DOHH2 (cell line): ENCODE measurements at regions not wholly inside any gene's neighbourhood (a gene's known extent, or its start where the extent isn't known, plus 50 kb on each side); places are given as distances from the start of the nearest gene placed in this dataset.

Experiments used
- H3F3A ChIP-seq: fragments of 200-600 bp; sonication (generic), shearing (Covaris generic); 2 replicates; pipeline ENCODE4 v1.6.0; 2016; ENCODE audit warnings: antibody characterized with exemption, mild to moderate bottlenecking; ENCODE audit not compliant: control insufficient read depth, insufficient read depth
- H3K27ac ChIP-seq: fragments of 200-600 bp; sonication (generic); 2 replicates; pipeline ENCODE4 v1.5.1; 2014; ENCODE audit warnings: low read depth, mild to moderate bottlenecking, low read length, moderate library complexity
- H3K27me3 ChIP-seq: fragments of 200-600 bp; sonication (generic); 2 replicates; pipeline ENCODE4 v1.6.1; 2014; ENCODE audit warnings: mild to moderate bottlenecking, low read length, mixed read lengths; ENCODE audit not compliant: control insufficient read depth
- H3K36me3 ChIP-seq: fragments of 200-600 bp; sonication (generic); 2 replicates; pipeline ENCODE4 v1.6.1; 2014; ENCODE audit warnings: mild to moderate bottlenecking, low read length, moderate library complexity, mixed read lengths; ENCODE audit not compliant: control insufficient read depth
- H3K4me1 ChIP-seq: fragments of 200-600 bp; sonication (generic); 2 replicates; pipeline ENCODE4 v1.6.1; 2014; ENCODE audit warnings: mild to moderate bottlenecking, low read length, mixed read lengths; ENCODE audit not compliant: control insufficient read depth
- H3K4me2 ChIP-seq: fragments of 200-600 bp; sonication (generic); 2 replicates; pipeline ENCODE4 v1.6.0; 2014; ENCODE audit warnings: mild to moderate bottlenecking, low read length, moderate library complexity
- H3K4me3 ChIP-seq: fragments of 200-600 bp; sonication (generic); 2 replicates; pipeline ENCODE4 v1.5.1; 2014; ENCODE audit warnings: mild to moderate bottlenecking, low read length, mixed read lengths
- H3K79me2 ChIP-seq: fragments of 200-600 bp; sonication (generic); 2 replicates; pipeline ENCODE4 v1.6.1; 2014; ENCODE audit warnings: mild to moderate bottlenecking, low read length, mixed read lengths; ENCODE audit not compliant: control insufficient read depth
- H3K9me2 ChIP-seq: fragments of 200-600 bp; sonication (generic); replicated peaks from 2 replicates; pipeline ENCODE4 v1.6.1; 2014; ENCODE audit warnings: mild to moderate bottlenecking, low read length, mixed read lengths; ENCODE audit not compliant: control insufficient read depth
- H3K9me3 ChIP-seq: fragments of 200-600 bp; sonication (generic); 2 replicates; pipeline ENCODE4 v1.6.1; 2014; ENCODE audit warnings: antibody characterized with exemption, low read length, mixed read lengths; ENCODE audit not compliant: control insufficient read depth, insufficient read depth
- H4K20me1 ChIP-seq: fragments of 200-600 bp; sonication (generic); 2 replicates; pipeline ENCODE4 v1.6.0; 2014; ENCODE audit warnings: low read depth, mild to moderate bottlenecking, antibody characterized with exemption, low read length, moderate library complexity; ENCODE audit not compliant: control insufficient read depth, insufficient read depth
- CTCF ChIP-seq: fragments of 200-600 bp; sonication (generic); IDR thresholded peaks from one replicate; pipeline ENCODE4 v1.5.1; 2014; ENCODE audit warnings: antibody characterized with exemption, mild to moderate bottlenecking, low read depth, low read length; ENCODE audit not compliant: poor library complexity, severe bottlenecking
- EZH2phosphoT487 ChIP-seq: fragments of 200-600 bp; sonication (generic); IDR thresholded peaks from 2 replicates; pipeline ENCODE4 v1.6.1; 2017; ENCODE audit warnings: borderline replicate concordance, mild to moderate bottlenecking, antibody characterized with exemption, low read length, moderate library complexity, mixed read lengths

- H3K9me3 ChIP-seq, result peaks cover 6% of the 10 kb centered on the region; the same call in 1 of the 2 replicates
- H3K79me2 ChIP-seq, result no peaks in the 10 kb centered on the region
- TF ChIP-seq EZH2phosphoT487 (no peak), CTCF (no peak)
- H3K4me3 ChIP-seq, result no peak overlapping the region
- no peaks in the 10 kb centered on the region for H3F3A ChIP-seq
- H3K4me2 ChIP-seq, result no peak overlapping the region
- no peaks in the 10 kb centered on the region for H3K27me3 ChIP-seq
- peaks cover 18% of the 10 kb centered on the region for H3K4me1 ChIP-seq
- no peaks in the 10 kb centered on the region for H3K36me3 ChIP-seq
- H4K20me1 ChIP-seq, result no peaks in the 10 kb centered on the region
- H3K27ac ChIP-seq, result no peak overlapping the region
- H3K9me2 ChIP-seq, result no peaks in the 10 kb centered on the region
These were observed 268.5 kb upstream of the ECI2 start for GRCh38 chr6:4403828-4404227.

GRCh38 chr6:4403023-4403752, 267.8 kb upstream of the ECI2 start:
- Histone ChIP-seq H3K27ac (no peak overlapping the region), H3K27me3 (no peaks in the 10 kb centered on the region), H3K9me2 (no peaks in the 10 kb centered on the region), H3K9me3 (peaks cover 6% of the 10 kb centered on the region; the same call in 1 of the 2 replicates), H3K4me2 (no peak overlapping the region), H3K4me1 (peaks cover 15% of the 10 kb centered on the region), H3K79me2 (no peaks in the 10 kb centered on the region), H3K4me3 (no peak overlapping the region), H3K36me3 (no peaks in the 10 kb centered on the region), H4K20me1 (no peaks in the 10 kb centered on the region), H3F3A (no peaks in the 10 kb centered on the region)
- TF ChIP-seq CTCF (no peak), EZH2phosphoT487 (no peak)

- Histone ChIP-seq H4K20me1 (no peaks in the 10 kb centered on the region), H3K9me3 (peaks cover 6% of the 10 kb centered on the region; the same call in 1 of the 2 replicates), H3K27ac (no peak overlapping the region), H3K4me3 (no peak overlapping the region), H3K4me2 (no peak overlapping the region), H3K4me1 (peaks cover 9% of the 10 kb centered on the region), H3K79me2 (no peaks in the 10 kb centered on the region), H3F3A (no peaks in the 10 kb centered on the region), H3K36me3 (no peaks in the 10 kb centered on the region), H3K9me2 (no peaks in the 10 kb centered on the region), H3K27me3 (no peaks in the 10 kb centered on the region; the same call in 1 of the 2 replicates)
- TF ChIP-seq EZH2phosphoT487 (no peak), CTCF (no peak)
These were observed 267.2 kb upstream of the ECI2 start for GRCh38 chr6:4402477-4402976.
